HFF-Myc (cell line): ENCODE measurements at regions not wholly inside any gene's neighbourhood (a gene's known extent, or its start where the extent isn't known, plus 50 kb on each side); places are given as distances from the start of the nearest gene placed in this dataset.
"Not testable (repeated sequence)": the region's sequence is repeated elsewhere in the genome, so short reads cannot be mapped to it uniquely, and the experiment has no call there.

Experiments
- DNase-seq: peaks from one replicate; pipeline ENCODE4 v3.0.0-alpha.2; 2011; ENCODE audit warnings: low read depth; ENCODE audit errors: extremely low read depth
- H3K4me3 ChIP-seq: replicated peaks from 2 replicates; pipeline ENCODE4 v1.5.1; 2011; ENCODE audit warnings: low read depth, mild to moderate bottlenecking, control low read depth, low read length
- TF ChIP-seq, protein P1 (sequence below): IDR thresholded peaks from 2 replicates; pipeline ENCODE4 v1.5.1; 2012; ENCODE audit warnings: mild to moderate bottlenecking, low read depth, low read length, control low read depth; ENCODE audit errors: missing control alignments

DNA sequence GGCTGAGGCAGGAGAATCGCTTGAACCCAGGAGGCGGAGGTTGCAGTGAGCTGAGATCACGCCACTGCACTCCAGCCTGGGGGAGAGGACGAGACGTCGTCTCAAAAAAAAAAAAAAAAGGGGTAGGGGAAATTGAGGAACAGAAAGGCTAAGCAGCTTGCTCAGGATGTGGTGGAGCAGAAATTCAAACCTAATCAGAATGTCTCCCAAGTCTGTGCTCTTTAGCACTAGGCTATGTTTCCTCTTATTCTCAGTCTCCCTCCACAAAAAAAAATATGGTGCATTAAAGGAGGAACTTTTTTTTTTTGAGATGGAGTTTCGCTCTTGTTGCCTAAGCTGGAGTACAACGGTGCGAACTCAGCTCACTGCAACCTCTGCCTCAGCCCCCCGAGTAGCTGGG lies 114.2 kb downstream of the SLC16A1 start:
- no peak for DNase-seq
- H3K4me3 ChIP-seq: no peak overlapping the region
- TF ChIP-seq, protein P1, sequence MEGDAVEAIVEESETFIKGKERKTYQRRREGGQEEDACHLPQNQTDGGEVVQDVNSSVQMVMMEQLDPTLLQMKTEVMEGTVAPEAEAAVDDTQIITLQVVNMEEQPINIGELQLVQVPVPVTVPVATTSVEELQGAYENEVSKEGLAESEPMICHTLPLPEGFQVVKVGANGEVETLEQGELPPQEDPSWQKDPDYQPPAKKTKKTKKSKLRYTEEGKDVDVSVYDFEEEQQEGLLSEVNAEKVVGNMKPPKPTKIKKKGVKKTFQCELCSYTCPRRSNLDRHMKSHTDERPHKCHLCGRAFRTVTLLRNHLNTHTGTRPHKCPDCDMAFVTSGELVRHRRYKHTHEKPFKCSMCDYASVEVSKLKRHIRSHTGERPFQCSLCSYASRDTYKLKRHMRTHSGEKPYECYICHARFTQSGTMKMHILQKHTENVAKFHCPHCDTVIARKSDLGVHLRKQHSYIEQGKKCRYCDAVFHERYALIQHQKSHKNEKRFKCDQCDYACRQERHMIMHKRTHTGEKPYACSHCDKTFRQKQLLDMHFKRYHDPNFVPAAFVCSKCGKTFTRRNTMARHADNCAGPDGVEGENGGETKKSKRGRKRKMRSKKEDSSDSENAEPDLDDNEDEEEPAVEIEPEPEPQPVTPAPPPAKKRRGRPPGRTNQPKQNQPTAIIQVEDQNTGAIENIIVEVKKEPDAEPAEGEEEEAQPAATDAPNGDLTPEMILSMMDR: no peak

DNA sequence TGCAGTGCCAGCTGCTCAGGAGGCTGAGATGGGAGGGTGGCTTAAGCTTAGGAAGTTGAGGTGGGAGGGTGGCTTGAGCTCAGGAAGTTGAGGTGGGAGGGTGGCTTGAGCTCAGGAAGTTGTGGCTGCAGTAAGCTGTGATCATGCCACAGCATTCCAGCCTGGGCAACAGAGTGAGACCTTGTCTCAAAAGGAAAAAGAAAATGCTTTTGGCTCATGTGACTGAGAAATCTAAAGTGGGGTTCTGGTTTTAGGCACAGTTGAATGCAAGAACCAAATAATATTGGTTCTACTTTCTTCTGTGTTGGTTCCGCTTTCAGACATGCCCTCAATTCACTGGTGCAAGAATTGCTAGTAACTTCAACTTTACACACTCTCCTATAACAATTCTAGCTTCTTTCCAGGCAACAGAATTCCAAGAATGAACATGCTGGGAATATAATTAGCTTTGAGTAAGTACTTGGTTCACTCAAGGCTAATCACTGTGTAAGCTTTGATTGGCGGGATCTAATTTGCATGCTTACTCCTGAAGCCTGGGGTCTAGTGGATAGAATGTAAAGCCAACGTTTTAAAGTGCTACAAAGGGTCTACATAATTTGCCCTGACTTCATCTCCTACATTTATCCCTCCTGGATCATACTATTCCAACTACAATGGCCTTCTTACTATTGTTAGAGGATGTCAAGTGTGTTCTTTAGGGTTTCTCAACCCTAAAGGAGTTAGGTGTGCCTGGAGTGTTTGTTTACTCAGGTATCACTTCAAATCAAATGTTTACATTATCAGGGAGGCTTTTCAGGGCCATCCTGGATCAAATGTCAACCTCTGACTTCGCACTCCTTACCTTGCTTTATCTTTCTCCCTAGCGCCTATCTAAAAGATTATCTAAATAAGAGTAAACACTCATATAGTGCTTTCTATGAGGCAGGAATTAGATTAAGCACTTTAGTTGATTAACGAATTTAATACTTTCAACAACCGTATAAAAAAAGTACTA lies 115.1 kb downstream of the SLC16A1 start:
- DNase-seq: no peak

DNA sequence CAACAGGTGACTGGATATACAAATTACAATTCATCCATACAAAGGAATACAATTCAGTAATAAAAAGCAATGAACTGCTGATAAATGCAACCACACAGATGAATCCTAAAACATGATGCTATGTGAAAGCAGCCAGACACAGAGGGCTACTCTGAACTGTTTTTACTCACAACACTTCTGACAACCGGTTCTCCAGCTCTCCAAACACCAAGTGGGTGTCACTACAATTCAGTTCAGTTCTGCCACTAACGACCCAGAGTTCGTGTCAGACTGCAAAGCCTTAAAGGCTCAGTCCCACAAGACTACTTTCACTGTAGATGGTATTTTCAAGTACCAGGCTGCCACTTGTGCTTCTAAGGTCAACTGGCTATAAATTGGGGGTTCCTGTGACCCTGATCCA lies 119.4 kb downstream of the SLC16A1 start:
- no peak overlapping the region for H3K4me3 ChIP-seq
- TF ChIP-seq, protein P1: no peak
- no peak for DNase-seq

More for the DNA sequence above, 115.1 kb downstream of the SLC16A1 start:
- no peak overlapping the region for H3K4me3 ChIP-seq
- TF ChIP-seq, protein P1: no peak

DNA sequence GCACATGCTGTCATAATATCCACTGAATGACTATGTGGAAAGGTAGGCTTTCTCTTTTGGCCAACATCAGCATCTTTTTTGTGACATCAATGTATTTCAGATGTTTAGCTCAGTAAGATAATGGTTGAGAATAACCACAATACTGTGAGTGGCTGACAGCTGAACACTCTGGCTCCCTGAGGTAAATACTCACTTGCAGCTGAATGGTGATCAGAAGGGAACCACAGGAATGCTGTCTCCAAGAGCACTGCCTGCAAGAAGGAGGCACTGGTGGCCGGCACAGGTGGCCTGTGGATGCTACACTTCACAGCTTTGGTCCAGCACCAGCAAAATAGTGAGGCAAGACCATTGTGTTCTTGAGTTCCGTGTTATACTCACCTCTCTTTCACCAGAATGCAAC lies 118.7 kb upstream of the PPM1J start:
- no peak for DNase-seq
- TF ChIP-seq, protein P1: no peak
- H3K4me3 ChIP-seq: no peak overlapping the region

DNA sequence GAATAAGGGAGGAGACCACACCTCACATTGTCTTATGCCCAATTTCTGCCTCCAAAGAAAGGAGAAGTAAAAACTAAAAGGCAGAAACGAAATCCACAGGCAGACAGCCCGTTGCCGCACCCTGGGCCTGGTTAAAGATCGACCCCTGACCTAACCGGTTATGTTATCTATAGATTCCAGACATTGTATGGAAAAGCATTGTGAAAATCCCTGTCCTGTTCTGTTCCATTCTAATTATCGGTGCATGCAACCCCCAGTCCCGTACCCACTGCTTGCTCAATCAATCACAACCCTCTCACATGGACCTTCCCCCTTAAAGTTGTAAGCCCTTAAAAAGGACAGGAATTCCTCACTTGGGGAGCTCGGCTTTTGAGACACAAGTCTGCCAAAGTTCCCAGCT lies 117.1 kb upstream of the PPM1J start:
- H3K4me3 ChIP-seq, DNase-seq: not testable (repeated sequence)

DNA sequence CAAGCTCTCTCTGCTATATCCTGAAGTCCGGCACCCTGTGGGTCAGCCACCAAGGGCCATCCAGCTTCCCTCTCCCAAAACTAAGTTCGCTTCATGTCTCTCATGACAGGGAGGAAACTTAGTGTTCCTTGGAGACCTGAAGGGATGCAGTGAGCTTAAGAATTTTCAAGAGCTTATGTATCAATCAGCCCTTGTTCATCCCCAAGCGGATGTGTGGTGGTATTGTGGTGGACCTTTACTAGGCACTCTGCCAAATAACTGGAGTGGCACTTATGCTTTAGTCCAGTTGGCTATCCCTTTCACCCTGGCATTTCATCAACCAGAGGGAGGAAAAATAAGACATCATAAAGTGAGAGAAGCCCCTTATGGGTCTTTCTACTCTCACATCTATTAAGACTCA lies 114.6 kb upstream of the PPM1J start:
- not testable (repeated sequence) for H3K4me3 ChIP-seq, DNase-seq

DNA sequence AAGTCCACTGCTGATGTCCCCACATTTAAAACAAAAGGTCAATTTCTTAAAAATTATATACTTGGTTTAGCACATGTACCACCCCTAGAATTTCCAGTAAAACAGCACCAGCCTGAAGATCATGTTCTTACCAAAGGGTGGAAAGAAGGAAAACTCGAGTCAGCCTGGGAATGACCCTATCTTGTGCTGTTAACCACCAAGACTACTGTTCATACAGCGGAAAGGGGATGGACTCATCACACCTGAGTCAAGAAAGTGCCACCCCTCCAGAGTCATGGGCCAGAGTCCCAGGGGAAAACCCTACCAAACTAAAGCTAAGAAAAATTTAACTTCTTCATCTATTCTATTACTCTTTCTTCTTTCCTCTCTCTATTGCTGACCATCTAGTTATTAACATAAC lies 113.6 kb upstream of the PPM1J start:
- no peak overlapping the region for H3K4me3 ChIP-seq
- TF ChIP-seq, protein P1: no peak
- no peak for DNase-seq

DNA sequence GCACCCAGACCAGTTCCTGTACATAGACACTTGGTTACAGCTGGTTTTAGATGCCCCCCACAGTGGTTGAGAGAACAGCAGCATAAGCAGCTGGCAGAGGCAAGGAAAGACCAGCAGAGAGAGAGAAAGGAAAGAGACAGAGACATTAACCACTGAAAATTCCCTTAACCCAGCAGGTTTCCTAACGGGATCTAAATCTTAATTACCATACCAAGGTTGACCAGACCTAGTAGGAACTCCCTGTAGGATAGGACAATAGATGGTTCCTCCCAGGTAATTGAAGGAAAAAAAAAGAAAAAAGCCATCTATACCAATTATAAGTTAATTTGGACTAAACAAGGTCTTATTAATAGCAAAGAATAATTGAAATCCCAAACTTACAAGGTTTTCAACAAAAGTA lies 112.3 kb upstream of the PPM1J start:
- not testable (repeated sequence) for H3K4me3 ChIP-seq, DNase-seq
